SU-DHL-6 (cell line): ENCODE measurements at regions not wholly inside any gene's neighbourhood (a gene's known extent, or its start where the extent isn't known, plus 50 kb on each side); places are given as distances from the start of the nearest gene placed in this dataset.

Experiments
- H2AFZ ChIP-seq: fragments of 200-600 bp; sonication (generic); 2 replicates; pipeline ENCODE4 v1.6.1; 2014; ENCODE audit warnings: low read depth, mild to moderate bottlenecking, moderate library complexity, mixed read lengths, antibody characterized with exemption, low read length; ENCODE audit not compliant: severe bottlenecking
- H3F3A ChIP-seq: fragments of 200-600 bp; shearing (Covaris generic); 2 replicates; pipeline ENCODE4 v1.6.0; 2016; ENCODE audit warnings: antibody characterized with exemption, mild to moderate bottlenecking; ENCODE audit not compliant: insufficient read depth
- H3K27ac ChIP-seq: fragments of 200-600 bp; sonication (generic); 2 replicates; pipeline ENCODE4 v1.5.1; 2016; ENCODE audit warnings: low read depth, mild to moderate bottlenecking, low read length, moderate library complexity, mixed read lengths
- H3K27me3 ChIP-seq: fragments of 200-600 bp; sonication (generic), shearing (Covaris generic); 2 replicates; pipeline ENCODE4 v1.6.0; 2014; ENCODE audit warnings: mild to moderate bottlenecking, low read length
- H3K36me3 ChIP-seq: fragments of 200-600 bp; sonication (generic); 2 replicates; pipeline ENCODE4 v1.6.1; 2014; ENCODE audit warnings: mild to moderate bottlenecking, low read length, mixed read lengths
- H3K4me2 ChIP-seq: fragments of 300-600, 200-600 bp; shearing (Covaris generic), sonication (generic); 2 replicates; pipeline ENCODE4 v1.6.0; 2014; ENCODE audit warnings: low read length, low read depth, mild to moderate bottlenecking; ENCODE audit not compliant: poor library complexity, severe bottlenecking
- H3K4me3 ChIP-seq: fragments of 200-600 bp; sonication (generic); 2 replicates; pipeline ENCODE4 v1.5.1; 2014; ENCODE audit warnings: antibody characterized with exemption, low read length, mild to moderate bottlenecking, mixed read lengths; ENCODE audit not compliant: insufficient read depth, poor library complexity, severe bottlenecking
- H3K79me2 ChIP-seq: fragments of 200-600 bp; sonication (generic); 2 replicates; pipeline ENCODE4 v1.6.1; 2014; ENCODE audit warnings: mild to moderate bottlenecking, low read length, moderate library complexity; ENCODE audit not compliant: insufficient read depth
- H3K9ac ChIP-seq: fragments of 200-600 bp; sonication (generic); 2 replicates; pipeline ENCODE4 v1.7.0; 2014; ENCODE audit warnings: mild to moderate bottlenecking, low read length
- H3K9me2 ChIP-seq: fragments of 200-600 bp; sonication (generic); replicated peaks from 2 replicates; pipeline ENCODE4 v1.6.1; 2014; ENCODE audit warnings: low read length; ENCODE audit not compliant: insufficient read depth
- H3K9me3 ChIP-seq: fragments of 200-600 bp; sonication (generic); 2 replicates; pipeline ENCODE4 v1.6.1; 2014; ENCODE audit warnings: low read length, mixed read lengths; ENCODE audit not compliant: insufficient read depth
- H4K20me1 ChIP-seq: fragments of 200-600 bp; sonication (generic); 2 replicates; pipeline ENCODE4 v1.6.1; 2014; ENCODE audit warnings: low read depth, mild to moderate bottlenecking, antibody characterized with exemption, low read length, moderate library complexity, mixed read lengths
- EZH2phosphoT487 ChIP-seq: fragments of 200-600 bp; sonication (generic), shearing (Covaris generic); conservative IDR thresholded peaks from 2 replicates; pipeline ENCODE4 v1.6.1; 2018; ENCODE audit warnings: mild to moderate bottlenecking, antibody characterized with exemption, low read length, moderate library complexity, mixed read lengths
- TF ChIP-seq, protein P1 (sequence below): fragments of 200-600 bp; sonication (generic); IDR thresholded peaks from one replicate; pipeline ENCODE4 v1.5.1; 2017; ENCODE audit warnings: antibody characterized with exemption, mild to moderate bottlenecking, low read length, moderate library complexity; ENCODE audit not compliant: insufficient read depth, poor library complexity, severe bottlenecking

- H3K4me3 ChIP-seq: no peak overlapping the region
- no peaks in the 10 kb centered on the region for H3K27me3 ChIP-seq
- no peaks in the 10 kb centered on the region for H3K9me2 ChIP-seq
- no peak overlapping the region for H3K9ac ChIP-seq
- H4K20me1 ChIP-seq: no peaks in the 10 kb centered on the region
- H3K4me2 ChIP-seq: no peak overlapping the region
- no peak overlapping the region for H3K27ac ChIP-seq
- no peak for TF ChIP-seq EZH2phosphoT487
- TF ChIP-seq, protein P1, sequence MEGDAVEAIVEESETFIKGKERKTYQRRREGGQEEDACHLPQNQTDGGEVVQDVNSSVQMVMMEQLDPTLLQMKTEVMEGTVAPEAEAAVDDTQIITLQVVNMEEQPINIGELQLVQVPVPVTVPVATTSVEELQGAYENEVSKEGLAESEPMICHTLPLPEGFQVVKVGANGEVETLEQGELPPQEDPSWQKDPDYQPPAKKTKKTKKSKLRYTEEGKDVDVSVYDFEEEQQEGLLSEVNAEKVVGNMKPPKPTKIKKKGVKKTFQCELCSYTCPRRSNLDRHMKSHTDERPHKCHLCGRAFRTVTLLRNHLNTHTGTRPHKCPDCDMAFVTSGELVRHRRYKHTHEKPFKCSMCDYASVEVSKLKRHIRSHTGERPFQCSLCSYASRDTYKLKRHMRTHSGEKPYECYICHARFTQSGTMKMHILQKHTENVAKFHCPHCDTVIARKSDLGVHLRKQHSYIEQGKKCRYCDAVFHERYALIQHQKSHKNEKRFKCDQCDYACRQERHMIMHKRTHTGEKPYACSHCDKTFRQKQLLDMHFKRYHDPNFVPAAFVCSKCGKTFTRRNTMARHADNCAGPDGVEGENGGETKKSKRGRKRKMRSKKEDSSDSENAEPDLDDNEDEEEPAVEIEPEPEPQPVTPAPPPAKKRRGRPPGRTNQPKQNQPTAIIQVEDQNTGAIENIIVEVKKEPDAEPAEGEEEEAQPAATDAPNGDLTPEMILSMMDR: no peak
- no peaks in the 10 kb centered on the region for H3K79me2 ChIP-seq
- H3F3A ChIP-seq: no peaks in the 10 kb centered on the region
- H3K9me3 ChIP-seq: no peaks in the 10 kb centered on the region
- H3K36me3 ChIP-seq: no peaks in the 10 kb centered on the region
- no peak overlapping the region for H2AFZ ChIP-seq
These were observed 162.6 kb upstream of the DTNBP1 start for GRCh38 chr6:15825332-15825930.

- no peak overlapping the region for H3K27ac ChIP-seq
- no peaks in the 10 kb centered on the region for H3K27me3 ChIP-seq
- no peak overlapping the region for H3K4me3 ChIP-seq
- no peaks in the 10 kb centered on the region for H3K9me3 ChIP-seq
- TF ChIP-seq, protein P1: no peak
- no peak for TF ChIP-seq EZH2phosphoT487
- H3K4me2 ChIP-seq: no peak overlapping the region
- H3K36me3 ChIP-seq: no peaks in the 10 kb centered on the region
- H4K20me1 ChIP-seq: no peaks in the 10 kb centered on the region
- no peak overlapping the region for H3K9ac ChIP-seq
- no peak overlapping the region for H2AFZ ChIP-seq
- no peaks in the 10 kb centered on the region for H3K79me2 ChIP-seq
- H3K9me2 ChIP-seq: no peaks in the 10 kb centered on the region
- H3F3A ChIP-seq: no peaks in the 10 kb centered on the region
These were observed 162.0 kb upstream of the DTNBP1 start for GRCh38 chr6:15824811-15825210.

GRCh38 chr6:15823838-15824414 is 161.1 kb upstream of the DTNBP1 start:
- Histone ChIP-seq H3K9ac (no peak overlapping the region), H3K9me3 (no peaks in the 10 kb centered on the region), H3K36me3 (no peaks in the 10 kb centered on the region), H3K27me3 (no peaks in the 10 kb centered on the region), H3K4me3 (no peak overlapping the region), H3K9me2 (no peaks in the 10 kb centered on the region), H2AFZ (no peak overlapping the region), H3K4me2 (no peak overlapping the region), H3K27ac (no peak overlapping the region), H4K20me1 (no peaks in the 10 kb centered on the region), H3K79me2 (no peaks in the 10 kb centered on the region), H3F3A (no peaks in the 10 kb centered on the region)
- TF ChIP-seq EZH2phosphoT487: no peak
- TF ChIP-seq, protein P1: no peak
